DOHH2 (cell line): ENCODE measurements at regions not wholly inside any gene's neighbourhood (a gene's known extent, or its start where the extent isn't known, plus 50 kb on each side); places are given as distances from the start of the nearest gene placed in this dataset.

Source experiments
- H3F3A ChIP-seq: fragments of 200-600 bp; sonication (generic), shearing (Covaris generic); 2 replicates; pipeline ENCODE4 v1.6.0; 2016; ENCODE audit warnings: antibody characterized with exemption, mild to moderate bottlenecking; ENCODE audit not compliant: control insufficient read depth, insufficient read depth
- H3K27ac ChIP-seq: fragments of 200-600 bp; sonication (generic); 2 replicates; pipeline ENCODE4 v1.5.1; 2014; ENCODE audit warnings: low read depth, mild to moderate bottlenecking, low read length, moderate library complexity
- H3K27me3 ChIP-seq: fragments of 200-600 bp; sonication (generic); 2 replicates; pipeline ENCODE4 v1.6.1; 2014; ENCODE audit warnings: mild to moderate bottlenecking, low read length, mixed read lengths; ENCODE audit not compliant: control insufficient read depth
- H3K36me3 ChIP-seq: fragments of 200-600 bp; sonication (generic); 2 replicates; pipeline ENCODE4 v1.6.1; 2014; ENCODE audit warnings: mild to moderate bottlenecking, low read length, moderate library complexity, mixed read lengths; ENCODE audit not compliant: control insufficient read depth
- H3K4me1 ChIP-seq: fragments of 200-600 bp; sonication (generic); 2 replicates; pipeline ENCODE4 v1.6.1; 2014; ENCODE audit warnings: mild to moderate bottlenecking, low read length, mixed read lengths; ENCODE audit not compliant: control insufficient read depth
- H3K4me2 ChIP-seq: fragments of 200-600 bp; sonication (generic); 2 replicates; pipeline ENCODE4 v1.6.0; 2014; ENCODE audit warnings: mild to moderate bottlenecking, low read length, moderate library complexity
- H3K4me3 ChIP-seq: fragments of 200-600 bp; sonication (generic); 2 replicates; pipeline ENCODE4 v1.5.1; 2014; ENCODE audit warnings: mild to moderate bottlenecking, low read length, mixed read lengths
- H3K79me2 ChIP-seq: fragments of 200-600 bp; sonication (generic); 2 replicates; pipeline ENCODE4 v1.6.1; 2014; ENCODE audit warnings: mild to moderate bottlenecking, low read length, mixed read lengths; ENCODE audit not compliant: control insufficient read depth
- H3K9me2 ChIP-seq: fragments of 200-600 bp; sonication (generic); replicated peaks from 2 replicates; pipeline ENCODE4 v1.6.1; 2014; ENCODE audit warnings: mild to moderate bottlenecking, low read length, mixed read lengths; ENCODE audit not compliant: control insufficient read depth
- H3K9me3 ChIP-seq: fragments of 200-600 bp; sonication (generic); 2 replicates; pipeline ENCODE4 v1.6.1; 2014; ENCODE audit warnings: antibody characterized with exemption, low read length, mixed read lengths; ENCODE audit not compliant: control insufficient read depth, insufficient read depth
- H4K20me1 ChIP-seq: fragments of 200-600 bp; sonication (generic); 2 replicates; pipeline ENCODE4 v1.6.0; 2014; ENCODE audit warnings: low read depth, mild to moderate bottlenecking, antibody characterized with exemption, low read length, moderate library complexity; ENCODE audit not compliant: control insufficient read depth, insufficient read depth
- EZH2phosphoT487 ChIP-seq: fragments of 200-600 bp; sonication (generic); IDR thresholded peaks from 2 replicates; pipeline ENCODE4 v1.6.1; 2017; ENCODE audit warnings: borderline replicate concordance, mild to moderate bottlenecking, antibody characterized with exemption, low read length, moderate library complexity, mixed read lengths
- TF ChIP-seq, protein P1 (sequence below): fragments of 200-600 bp; sonication (generic); IDR thresholded peaks from one replicate; pipeline ENCODE4 v1.5.1; 2014; ENCODE audit warnings: antibody characterized with exemption, mild to moderate bottlenecking, low read depth, low read length; ENCODE audit not compliant: poor library complexity, severe bottlenecking

DNA sequence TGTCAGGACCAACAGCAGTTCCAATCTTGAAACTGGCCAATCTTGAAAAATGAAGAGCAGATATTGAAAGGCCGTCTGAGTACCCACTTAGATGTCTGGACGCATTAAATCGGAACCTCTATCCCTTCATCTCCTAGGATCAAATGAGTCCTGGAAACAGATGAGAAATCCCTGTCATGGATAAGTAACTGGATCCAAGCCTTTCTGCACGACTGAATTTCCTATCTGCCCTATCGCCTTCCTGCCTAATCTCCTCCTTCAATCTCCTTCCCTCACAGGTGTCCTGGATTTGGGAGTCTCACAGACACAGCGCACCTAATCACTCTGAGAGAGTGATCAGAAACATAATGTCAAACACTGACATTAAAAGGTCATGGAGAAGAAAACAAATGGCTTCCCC is 245.2 kb upstream of the PRSS58 start:
- no peak overlapping the region for H3K27ac ChIP-seq

DNA sequence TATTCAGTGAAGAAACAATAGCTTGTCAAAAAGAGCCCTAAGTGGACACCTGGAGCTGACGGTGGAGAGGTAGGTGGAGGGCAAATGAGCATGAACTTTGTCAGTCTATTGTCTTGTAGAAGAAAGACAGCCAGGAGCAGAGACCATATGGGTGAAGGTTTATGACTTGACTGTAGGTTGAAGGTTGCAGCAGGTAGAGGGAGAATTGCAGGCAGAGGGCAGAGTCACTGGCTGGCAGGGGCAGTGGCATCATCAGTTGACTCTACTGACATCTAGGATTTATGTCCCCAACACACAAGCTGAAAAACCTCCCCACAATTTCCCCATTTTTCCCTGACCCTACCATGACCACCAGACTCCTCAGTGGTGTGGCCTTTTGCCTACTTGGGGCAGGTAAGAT is 243.6 kb upstream of the PRSS58 start:
- Histone ChIP-seq H3K4me2 (no peak overlapping the region), H3K9me3 (no peaks in the 10 kb centered on the region), H3K4me1 (no peaks in the 10 kb centered on the region), H3K9me2 (no peaks in the 10 kb centered on the region), H3K79me2 (no peaks in the 10 kb centered on the region), H3K27me3 (peaks cover 37% of the 10 kb centered on the region), H3K36me3 (no peaks in the 10 kb centered on the region), H3K27ac (no peak overlapping the region), H4K20me1 (no peaks in the 10 kb centered on the region), H3K4me3 (no peak overlapping the region), H3F3A (no peaks in the 10 kb centered on the region)
- no peak for TF ChIP-seq EZH2phosphoT487
- TF ChIP-seq, protein P1, sequence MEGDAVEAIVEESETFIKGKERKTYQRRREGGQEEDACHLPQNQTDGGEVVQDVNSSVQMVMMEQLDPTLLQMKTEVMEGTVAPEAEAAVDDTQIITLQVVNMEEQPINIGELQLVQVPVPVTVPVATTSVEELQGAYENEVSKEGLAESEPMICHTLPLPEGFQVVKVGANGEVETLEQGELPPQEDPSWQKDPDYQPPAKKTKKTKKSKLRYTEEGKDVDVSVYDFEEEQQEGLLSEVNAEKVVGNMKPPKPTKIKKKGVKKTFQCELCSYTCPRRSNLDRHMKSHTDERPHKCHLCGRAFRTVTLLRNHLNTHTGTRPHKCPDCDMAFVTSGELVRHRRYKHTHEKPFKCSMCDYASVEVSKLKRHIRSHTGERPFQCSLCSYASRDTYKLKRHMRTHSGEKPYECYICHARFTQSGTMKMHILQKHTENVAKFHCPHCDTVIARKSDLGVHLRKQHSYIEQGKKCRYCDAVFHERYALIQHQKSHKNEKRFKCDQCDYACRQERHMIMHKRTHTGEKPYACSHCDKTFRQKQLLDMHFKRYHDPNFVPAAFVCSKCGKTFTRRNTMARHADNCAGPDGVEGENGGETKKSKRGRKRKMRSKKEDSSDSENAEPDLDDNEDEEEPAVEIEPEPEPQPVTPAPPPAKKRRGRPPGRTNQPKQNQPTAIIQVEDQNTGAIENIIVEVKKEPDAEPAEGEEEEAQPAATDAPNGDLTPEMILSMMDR, result no peak

More for the DNA sequence above, 245.2 kb upstream of the PRSS58 start:
- Histone ChIP-seq H3K4me3 (no peak overlapping the region), H3K9me2 (no peaks in the 10 kb centered on the region), H3K4me1 (no peaks in the 10 kb centered on the region), H3K36me3 (no peaks in the 10 kb centered on the region), H3K27me3 (peaks cover 27% of the 10 kb centered on the region), H3K79me2 (no peaks in the 10 kb centered on the region), H3K4me2 (no peak overlapping the region), H3F3A (no peaks in the 10 kb centered on the region), H3K9me3 (no peaks in the 10 kb centered on the region), H4K20me1 (no peaks in the 10 kb centered on the region)
- TF ChIP-seq EZH2phosphoT487, result no peak
- TF ChIP-seq, protein P1, result no peak

DNA sequence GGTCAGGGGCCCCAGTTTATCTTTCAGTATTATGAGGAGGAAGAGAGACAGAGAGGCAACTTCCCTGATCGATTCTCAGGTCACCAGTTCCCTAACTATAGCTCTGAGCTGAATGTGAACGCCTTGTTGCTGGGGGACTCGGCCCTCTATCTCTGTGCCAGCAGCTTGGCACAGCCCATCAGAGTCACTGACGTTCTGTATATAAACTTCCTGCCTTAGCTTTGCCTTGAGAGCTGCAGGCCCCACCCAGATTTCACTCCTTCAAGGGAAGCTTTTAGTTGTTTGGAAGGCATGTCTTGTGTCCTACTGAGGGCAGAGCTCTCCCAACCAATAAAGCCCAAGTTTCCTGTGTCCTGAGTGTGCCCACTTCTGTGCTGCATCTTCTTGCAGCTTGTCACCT is 242.5 kb upstream of the PRSS58 start:
- H3K27ac ChIP-seq, result no peak overlapping the region
- H3K27me3 ChIP-seq, result peaks cover 42% of the 10 kb centered on the region
- no peaks in the 10 kb centered on the region for H3K4me1 ChIP-seq
- H3K36me3 ChIP-seq, result no peaks in the 10 kb centered on the region
- TF ChIP-seq, protein P1, result no peak
- TF ChIP-seq EZH2phosphoT487, result no peak
- H4K20me1 ChIP-seq, result no peaks in the 10 kb centered on the region
- H3K79me2 ChIP-seq, result no peaks in the 10 kb centered on the region
- no peaks in the 10 kb centered on the region for H3K9me2 ChIP-seq
- H3K9me3 ChIP-seq, result no peaks in the 10 kb centered on the region
- no peaks in the 10 kb centered on the region for H3F3A ChIP-seq
- no peak overlapping the region for H3K4me3 ChIP-seq
- no peak overlapping the region for H3K4me2 ChIP-seq

DNA sequence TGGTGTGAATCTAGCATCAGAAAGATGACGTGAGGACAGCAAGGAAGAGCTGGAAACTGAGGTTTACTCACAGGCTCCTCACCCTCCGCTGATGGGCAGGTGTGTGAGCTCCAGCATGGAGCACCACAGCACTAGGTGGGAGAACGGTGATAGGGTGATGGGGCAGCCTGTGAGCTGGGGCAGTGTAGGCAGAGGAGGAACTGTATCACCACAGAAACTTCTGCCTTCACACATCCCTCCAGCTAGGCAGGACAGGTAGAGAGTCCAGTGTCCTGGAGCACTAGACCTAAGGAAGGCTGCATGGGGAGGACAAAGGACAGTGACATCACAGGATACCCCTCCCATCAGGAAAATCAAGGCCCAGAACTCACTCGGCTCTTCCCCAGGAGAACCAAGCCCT is 241.8 kb upstream of the PRSS58 start:
- H3K79me2 ChIP-seq, result no peaks in the 10 kb centered on the region
- H3K27ac ChIP-seq, result no peak overlapping the region
- H4K20me1 ChIP-seq, result no peaks in the 10 kb centered on the region
- H3K4me1 ChIP-seq, result no peaks in the 10 kb centered on the region
- H3F3A ChIP-seq, result no peaks in the 10 kb centered on the region
- H3K27me3 ChIP-seq, result peaks cover 43% of the 10 kb centered on the region
- no peak overlapping the region for H3K4me3 ChIP-seq
- no peak overlapping the region for H3K4me2 ChIP-seq
- TF ChIP-seq, protein P1, result no peak
- no peak for TF ChIP-seq EZH2phosphoT487
- H3K36me3 ChIP-seq, result no peaks in the 10 kb centered on the region
- H3K9me3 ChIP-seq, result no peaks in the 10 kb centered on the region
- H3K9me2 ChIP-seq, result no peaks in the 10 kb centered on the region
